Smooth muscle cell of the brain vasculature (primary cell): ENCODE measurements at regions not wholly inside any gene's neighbourhood (a gene's known extent, or its start where the extent isn't known, plus 50 kb on each side); places are given as distances from the start of the nearest gene placed in this dataset.

ENCODE experiments used
- DNase-seq: peaks from one replicate; pipeline ENCODE4 v3.0.0-alpha.2; 2012; ENCODE audit warnings: low read depth, low spot score

DNA sequence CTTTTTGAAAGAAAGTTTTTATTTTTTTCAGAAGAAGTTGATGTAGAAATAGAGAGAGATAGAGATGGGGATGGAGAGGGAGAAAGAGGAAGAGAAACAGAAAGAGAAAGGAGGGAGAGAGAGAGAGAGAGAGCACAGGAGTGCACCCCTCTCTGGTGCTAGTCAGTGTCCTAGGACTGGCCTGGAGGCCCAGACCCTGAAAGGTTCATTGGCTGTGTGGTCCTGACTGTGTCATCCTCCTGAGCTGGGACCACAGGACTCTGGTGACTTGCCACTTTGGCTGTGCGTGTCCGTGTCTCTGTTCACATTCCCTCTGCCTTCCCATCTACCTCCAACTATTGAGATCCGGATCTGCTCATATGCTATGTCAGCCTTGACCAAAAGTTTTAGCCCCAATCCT is 62.1 kb upstream of the SHH start:
- no peak for DNase-seq

GRCh38 chr7:155874010-155874409 is 61.7 kb upstream of the SHH start:
- no peak for DNase-seq

- DNase-seq: no peak
Observed at GRCh38 chr7:155872678-155873369, 60.6 kb upstream of the SHH start.

DNA sequence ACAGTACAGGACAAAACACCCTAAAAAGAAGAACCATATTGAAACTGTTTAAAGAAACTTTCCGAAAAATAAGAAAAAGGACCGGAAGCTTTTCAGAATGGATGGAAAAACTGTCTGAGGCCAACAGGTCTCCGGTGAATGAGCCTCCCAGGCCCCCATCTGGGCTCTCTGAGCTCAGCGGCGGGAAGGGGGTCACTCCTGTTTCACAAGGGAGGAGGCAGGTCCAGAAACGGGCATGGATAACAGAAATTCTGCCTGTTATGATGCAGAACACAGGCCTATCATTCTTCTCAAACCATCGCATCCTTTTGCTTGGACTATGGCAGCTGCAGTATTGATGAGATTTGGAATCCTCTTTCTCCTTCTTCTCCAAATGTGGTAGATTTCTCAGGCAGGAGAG is 58.9 kb upstream of the SHH start:
- no peak for DNase-seq

- no peak for DNase-seq
Observed at GRCh38 chr7:155870334-155871180, 58.3 kb upstream of the SHH start.

GRCh38 chr7:155869784-155870076 is 57.5 kb upstream of the SHH start:
- DNase-seq: no peak

DNA sequence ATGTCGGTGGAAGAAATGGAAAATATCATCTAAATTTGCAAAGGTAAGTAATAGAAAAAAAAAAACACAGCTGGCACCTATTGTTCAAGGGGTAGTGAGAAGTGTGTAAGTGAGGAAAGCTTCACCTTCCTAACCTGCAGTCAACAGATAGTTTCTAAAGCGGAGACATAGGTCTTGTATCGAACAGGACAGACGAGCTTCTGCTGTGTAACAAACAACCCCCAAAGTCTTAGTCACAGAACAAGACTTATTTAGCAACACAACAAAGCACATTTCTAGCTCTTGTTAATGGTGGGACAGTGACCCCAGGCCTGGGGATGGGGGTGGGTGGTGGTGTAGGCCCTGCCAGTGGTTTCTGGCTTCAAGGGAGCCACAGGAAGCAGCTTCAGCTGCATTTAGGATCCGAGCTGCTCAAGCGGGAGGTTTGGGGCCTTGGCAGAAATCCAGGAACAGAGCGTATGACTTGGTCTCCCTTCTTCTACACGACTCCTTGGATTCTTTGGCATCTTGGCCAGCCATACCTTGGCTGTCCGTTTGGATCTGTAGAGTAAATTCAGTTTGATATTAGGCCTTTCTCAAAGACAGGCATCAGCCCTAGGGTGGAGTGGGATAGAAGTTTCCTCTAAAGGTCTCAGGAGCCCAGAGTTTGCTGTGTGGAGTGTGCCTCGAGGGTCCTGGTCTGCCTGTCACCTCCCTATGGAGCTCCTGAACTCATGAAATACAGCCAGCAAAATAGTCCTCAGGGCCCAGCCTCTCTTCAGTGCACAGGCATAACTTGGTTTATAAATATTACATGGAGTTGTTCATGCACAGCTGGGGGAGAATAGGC is 56.9 kb upstream of the SHH start:
- no peak for DNase-seq

DNA sequence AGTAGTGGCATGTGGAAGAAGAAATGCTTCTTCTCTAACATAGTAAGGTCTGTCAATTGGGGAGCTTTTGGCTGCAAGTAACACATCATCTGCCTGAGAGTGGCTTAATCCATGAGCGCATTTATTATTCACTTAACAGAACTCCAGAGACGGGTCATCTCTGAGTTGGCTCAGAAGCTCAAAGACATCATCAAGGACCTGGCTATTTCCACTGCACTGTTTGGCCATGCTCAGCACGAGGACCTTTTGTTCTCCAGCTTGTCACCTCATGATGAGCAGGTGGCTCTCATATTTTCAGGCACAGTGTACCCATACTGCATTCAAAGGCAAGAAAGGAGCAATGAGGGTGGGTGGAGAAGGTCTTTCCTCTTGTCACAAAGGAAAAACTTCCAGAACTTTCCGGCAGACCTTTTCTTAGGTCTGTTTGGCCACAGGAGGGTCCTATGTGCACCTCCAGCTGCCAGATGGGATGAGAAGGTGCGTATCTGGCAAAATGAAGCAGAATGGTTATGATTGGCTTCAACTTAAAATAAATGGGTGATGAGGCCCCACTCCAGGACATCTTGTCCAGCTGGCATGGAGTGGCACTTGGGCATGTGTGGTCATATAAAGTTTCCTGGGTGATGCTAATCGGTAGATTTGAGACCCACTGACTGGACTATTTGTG is 55.6 kb upstream of the SHH start:
- DNase-seq: no peak

DNA sequence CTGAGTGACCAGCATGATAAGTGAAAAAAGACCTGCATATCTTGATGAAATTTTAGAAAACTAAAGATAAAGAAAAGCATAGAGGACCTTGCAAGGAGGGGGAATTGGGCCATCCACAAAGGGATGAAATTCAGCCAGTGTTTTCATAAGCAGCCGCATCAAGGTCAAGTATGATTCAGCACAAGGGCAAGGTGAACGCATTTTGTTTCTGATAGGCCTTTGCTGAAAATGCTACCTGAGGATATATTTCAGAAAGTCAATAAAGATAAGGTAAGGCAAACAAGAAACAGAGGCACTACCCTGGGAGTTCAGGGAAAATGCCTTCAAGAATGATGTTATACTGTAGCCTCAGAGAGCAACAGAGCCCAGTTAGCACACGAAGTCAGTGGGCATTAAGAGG is 55.0 kb upstream of the SHH start:
- no peak for DNase-seq

- DNase-seq: no peak
Observed at GRCh38 chr7:155865830-155866525, 53.7 kb upstream of the SHH start.

DNA sequence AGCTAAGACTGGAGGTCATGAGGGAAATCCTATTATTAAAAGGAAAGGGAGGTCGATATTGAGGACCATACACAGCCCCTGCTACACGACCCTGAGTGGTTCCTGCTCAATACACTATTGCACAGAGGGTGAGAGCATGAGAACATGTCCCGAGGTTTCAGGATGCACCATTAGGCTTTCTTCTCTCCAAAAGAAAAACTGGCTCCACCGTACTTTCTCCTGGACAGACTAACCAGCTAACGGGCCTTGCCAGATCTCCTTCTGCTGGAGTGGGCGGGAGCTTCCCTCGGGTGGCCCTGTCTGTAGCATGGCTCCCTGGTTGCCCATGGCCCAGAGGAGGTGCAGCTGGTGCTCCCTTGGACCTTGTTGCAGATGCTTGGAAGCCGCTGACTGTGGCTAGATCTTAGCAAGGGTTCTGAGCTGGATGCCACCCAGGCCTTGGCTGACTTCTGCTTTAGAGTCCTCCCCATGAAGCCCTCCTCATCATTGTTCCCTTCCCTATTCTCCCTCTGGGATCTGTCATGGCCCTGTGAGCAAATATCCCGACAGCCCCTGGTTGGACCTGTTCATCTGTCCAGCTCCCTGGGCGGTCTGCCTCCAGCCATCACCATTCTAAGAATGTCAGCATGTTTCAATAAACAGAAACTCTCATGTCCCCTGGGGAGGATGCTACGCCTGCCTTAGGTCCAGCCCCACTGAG is 52.9 kb upstream of the SHH start:
- no peak for DNase-seq

- DNase-seq: no peak
Observed at GRCh38 chr7:155864271-155864985, 52.2 kb upstream of the SHH start.

GRCh38 chr7:155863721-155864151 is 51.5 kb upstream of the SHH start:
- DNase-seq: no peak

DNA sequence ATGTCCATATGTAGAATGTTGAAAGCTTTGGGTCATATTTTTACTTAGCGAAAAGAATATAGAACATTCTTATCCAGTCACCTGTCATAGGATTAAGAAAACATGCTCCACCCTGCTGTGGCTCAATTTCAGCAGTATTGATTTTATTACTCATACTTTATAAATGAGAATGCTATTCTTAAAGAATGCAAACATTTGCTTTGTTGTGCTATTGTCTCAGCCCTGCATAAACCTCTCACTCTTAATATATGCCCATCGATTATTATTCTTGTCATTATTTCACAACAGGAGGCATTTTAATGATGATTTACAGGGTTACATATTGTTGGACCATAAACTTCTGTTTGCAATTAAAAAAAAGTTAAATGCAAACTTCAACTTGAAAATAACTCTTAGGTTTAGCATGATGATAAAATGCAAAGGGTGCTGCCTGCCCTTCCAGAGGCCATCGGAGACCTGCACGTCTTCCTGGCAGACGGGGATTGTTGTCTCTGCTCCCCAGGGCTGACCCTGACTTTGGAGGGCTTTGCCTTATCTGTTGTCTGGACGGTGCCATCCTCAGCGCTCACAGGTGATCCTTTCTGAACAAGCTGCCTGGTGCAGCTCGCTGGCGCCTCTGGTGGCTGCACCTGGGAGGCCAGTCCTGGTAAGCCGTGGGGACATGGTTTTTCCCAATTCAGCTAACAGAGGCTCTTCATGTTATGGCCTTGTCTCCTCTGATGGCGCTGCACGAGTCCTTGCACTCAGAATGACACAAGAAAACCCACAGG is 50.0 kb upstream of the SHH start:
- no peak for DNase-seq
